HL-60/S4 (cell line): ENCODE measurements at regions not wholly inside any gene's neighbourhood (a gene's known extent, or its start where the extent isn't known, plus 50 kb on each side); places are given as distances from the start of the nearest gene placed in this dataset.
"Not testable (repeated sequence)": the region's sequence is repeated elsewhere in the genome, so short reads cannot be mapped to it uniquely, and the experiment has no call there.

Experiments
- in situ Hi-C: fragments of 300-500 bp; cut with MboI; formaldehyde crosslinking; loops from 2 replicates; pipeline ENCODE4 v1.14.3; 2022; ENCODE audit warnings: low sequenced_read_pairs

DNA sequence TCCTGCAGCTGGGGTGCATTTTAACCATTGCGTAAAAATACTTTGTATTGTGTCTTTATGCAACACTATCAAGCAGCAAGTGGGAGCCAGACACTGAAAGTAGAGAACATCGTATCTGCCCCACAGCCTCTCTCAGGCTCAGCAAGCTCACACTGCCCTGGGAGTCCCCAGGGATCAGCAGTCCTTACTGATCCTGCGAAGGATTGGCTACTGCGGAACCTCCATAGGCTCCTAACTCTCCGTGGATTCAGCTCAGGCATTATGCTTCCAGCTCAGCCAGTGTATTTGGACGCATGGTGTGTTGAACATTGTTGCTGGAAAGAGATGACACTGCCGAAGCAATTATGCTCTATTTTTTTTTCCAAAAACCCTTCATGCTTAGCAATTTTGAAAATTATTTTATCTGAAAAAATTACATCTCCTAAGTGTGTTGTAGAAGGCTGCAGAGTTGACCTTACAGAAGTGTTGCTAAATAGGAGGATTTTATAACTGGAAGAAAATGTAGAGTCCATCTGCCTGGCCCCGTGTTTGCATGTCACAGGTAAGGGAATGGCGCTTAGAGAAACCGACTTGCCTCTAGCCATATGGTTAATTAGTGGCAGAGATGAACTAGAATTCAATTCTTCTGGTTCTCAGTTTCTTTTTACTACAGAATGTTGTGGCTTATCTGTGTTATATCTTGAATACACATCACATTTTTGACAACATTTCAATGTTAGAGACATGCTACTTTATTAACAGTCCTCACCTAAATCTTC is 276.4 kb upstream of the COBL start:
- in situ Hi-C loops, result no loop called here

DNA sequence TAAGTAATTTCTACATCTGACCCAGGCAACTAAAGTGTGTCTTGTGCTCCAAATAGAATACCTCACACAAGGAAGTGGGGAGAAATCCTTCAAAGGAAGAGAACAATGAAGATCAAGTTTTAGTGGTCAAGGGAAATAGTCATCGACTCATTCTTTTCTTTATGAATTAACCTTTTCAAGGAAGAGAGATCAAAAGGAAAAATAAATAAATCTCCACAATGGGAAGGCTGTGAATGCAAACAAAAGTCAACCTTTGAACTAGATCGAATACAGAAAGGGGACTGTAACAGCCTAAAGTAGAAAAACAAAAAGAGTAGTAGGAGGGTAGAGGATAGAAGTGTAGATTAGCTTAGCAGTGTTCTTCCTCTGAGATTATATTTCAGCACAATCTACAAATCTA is 274.6 kb upstream of the COBL start:
- in situ Hi-C loops, result no loop called here

DNA sequence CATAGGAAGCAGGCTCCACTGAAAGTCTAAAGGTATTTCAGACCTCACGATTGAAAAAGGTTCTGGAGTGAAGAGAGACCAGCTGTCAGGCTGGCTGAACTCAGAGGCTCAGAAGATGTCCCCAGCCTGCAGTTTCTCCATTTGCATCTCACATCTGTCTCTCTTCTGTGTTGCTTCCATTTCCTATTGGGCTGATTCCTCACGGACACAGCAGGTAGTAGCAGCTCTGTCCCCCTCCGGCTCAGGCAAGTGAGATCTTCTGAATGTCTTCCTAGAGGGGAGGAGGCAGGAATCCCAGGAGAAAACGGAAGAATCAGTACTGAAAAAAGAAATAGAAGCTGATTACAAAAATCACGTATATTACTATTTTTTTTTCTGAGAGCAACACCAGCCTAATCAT is 274.1 kb upstream of the COBL start:
- in situ Hi-C loops, result no loop called here

DNA sequence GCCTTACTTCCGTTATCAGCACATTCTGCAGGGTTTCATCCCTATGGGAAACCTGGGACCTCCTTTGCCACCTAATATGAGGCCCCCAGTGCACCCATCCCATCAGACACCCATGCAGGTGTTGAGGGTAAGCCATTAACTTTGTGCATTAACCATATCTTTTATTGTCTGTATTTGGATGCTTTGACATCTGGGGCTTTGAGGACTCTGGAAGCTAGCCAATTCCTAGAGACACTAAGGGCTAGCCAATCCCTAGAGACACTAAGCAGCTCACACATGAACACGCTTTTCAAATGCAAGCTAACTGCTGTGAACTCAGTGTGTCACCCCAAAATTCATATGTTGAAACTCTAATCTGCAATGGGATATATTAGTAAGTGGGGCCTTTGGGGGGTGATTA is 272.5 kb upstream of the COBL start:
- in situ Hi-C loops, result no loop called here

DNA sequence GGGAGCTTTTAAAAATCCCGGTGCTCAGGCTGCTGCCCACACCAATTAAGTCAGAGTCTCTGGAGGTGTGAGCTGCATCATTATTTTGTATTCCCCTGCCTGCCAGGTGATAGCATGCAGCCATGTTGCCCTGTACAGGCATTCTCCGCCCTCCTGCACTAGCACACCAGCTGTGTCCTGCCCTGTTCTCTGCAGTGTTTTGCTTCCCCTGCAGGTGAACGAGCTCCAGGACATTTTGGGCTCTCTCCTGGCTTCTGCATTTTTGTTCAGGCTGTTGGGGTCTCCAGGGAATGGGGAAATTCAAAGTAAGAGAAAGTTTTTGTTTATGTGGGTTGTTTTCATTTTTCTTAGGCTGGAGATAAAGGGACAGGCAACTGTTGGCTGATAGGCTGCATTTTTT is 271.0 kb upstream of the COBL start:
- in situ Hi-C loops, result no loop called here

DNA sequence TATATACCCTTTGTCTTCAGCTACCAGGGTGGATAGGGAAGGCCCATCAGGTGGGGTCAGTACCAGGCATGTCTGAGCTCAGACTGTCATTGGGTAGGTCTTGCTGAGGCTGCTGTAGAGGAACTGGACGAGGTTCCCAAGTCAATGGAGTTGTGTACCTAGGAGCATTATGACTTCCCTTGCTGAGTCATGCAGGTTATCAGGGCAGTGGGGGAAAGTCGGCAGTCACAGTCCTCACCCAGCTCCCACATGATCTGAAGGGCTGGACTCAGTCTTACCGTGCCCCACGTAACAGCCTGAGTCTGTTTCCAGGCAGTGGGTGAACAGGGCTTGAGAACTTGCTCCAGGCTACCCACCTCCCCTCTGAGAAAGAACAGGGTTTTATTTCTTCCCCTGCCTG is 260.8 kb upstream of the COBL start:
- in situ Hi-C loops, result no loop called here

DNA sequence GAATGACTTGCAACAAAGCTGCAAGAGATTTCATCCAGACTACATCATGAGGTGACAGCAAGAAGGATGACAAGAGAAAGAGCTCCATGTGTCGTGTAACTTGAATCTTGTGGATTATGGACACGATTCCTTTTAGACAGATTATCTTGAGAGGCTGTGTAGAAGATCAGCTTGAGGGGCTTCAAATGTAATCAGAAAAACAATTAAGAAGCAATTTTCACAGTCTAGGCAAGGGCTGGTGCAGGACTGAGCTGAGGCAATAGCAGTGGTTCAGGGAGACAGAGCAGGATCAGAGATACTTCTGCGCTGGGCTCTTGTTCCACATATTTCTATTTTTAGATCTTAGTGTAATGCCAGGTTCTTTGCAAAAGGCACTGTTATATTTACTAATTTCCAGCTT is 253.0 kb upstream of the COBL start:
- in situ Hi-C loops, result no loop called here

DNA sequence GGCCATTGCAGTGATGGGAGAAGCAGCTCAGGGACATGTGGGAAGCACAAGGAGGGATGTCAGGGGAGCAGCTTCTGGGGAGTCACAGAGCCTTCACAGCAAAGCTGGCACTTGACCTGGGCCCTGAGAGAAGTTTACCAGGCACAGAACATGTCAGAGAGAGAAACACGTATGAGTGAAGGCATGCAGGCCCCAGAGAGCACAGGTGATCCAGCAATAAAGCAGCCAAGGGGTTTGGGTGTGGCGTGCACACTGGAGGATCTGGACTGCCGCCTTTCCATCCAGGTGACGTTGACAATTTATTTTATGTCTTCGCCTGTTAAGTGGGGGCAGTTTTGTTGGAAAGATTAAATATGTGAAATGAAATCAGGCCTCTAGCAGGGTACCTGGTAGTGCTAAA is 252.6 kb upstream of the COBL start:
- in situ Hi-C loops, result no loop called here

DNA sequence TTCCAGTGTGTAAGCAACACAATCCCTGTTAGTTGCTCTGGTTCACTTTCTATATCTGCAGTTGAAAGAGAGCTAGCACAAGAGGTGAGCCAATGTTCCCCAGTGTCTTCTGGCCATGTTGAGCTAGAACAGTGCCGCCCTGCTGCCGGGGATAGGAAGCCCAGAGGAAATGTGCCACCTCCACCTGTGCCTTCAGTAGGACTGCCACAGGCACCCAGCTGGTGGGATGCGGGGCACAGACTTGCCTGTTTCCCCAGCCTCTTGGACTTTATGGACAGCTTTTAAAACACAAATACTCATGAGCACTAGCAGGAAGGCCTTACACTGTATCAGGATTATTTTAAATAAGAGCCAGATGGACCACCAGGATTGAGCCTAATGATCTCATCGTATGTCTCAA is 234.5 kb upstream of the COBL start:
- in situ Hi-C loops, result no loop called here

DNA sequence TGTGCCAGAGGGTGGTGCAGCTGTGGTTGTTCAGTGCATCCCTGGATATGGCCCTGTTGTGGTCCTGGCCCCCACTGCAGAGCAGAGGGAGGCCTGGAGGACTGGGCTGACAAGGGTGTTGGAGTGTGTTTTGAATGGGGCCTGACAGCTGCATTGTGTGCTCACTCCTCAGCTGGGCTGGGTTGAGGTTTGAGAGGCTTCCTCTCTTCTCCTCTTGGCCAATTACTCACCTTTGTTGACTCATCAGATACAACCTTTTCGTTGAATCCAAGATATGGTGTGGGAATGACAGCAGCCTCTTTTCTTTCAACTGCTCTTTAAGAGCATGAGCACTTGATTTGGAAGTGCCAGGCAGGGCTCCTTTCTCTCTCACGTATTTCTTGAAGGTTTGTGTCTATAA is 228.5 kb upstream of the COBL start:
- in situ Hi-C loops, result no loop called here

DNA sequence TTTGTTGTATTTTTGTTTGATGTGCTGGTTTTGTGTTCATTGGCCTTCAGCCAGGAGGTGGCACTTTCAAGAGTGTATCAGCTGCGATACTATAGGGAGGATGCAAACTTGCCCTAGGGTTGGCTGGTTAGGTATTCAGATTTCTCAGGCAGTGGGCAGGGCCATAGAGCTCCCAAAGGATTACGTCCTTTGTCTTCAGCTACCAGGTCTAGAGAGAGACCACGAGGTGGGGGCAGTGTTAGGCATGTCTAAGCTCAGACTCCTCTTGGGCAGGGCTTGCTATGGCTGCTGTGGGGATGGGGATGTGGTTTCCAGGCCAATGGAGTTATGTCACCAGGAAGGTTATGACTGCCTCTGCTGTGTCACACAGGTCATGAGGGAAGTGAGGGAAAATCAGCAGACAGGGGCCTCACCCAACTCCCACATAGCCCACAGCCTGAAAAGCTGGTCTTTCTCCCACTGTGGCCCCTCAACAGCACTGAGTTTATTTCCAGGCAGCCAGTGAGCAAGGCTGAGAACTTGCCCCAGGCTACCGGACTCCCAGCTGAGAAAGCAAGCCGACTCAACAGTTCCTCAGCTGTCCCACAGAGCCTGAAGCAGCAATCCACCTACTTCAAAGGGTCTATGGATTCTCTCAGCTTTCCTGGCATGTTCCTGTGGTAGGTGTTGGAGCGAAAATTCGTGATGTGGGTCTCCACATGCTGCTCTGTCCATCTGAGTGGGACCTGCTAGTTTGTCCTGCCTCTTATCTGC is 227.4 kb upstream of the COBL start:
- in situ Hi-C loops, result no loop called here

DNA sequence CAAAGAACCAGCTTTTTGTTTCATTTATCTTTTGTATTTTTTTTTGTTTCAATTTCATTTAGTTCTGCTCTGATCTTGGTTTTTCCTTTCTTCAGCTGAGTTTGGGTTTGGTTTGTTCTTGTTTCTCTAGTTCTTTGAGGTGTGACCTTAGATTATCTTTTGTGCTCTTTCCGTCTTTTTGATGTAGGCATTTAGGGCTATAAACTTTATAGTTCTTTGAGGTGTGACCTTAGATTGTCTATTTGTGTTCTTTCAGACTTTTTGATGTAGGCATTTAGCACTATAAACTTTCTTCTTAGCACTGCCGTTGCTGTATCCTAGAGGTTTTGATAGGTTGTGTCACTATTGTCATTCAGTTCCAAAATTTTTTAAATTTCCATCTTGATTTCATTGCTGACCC is 224.3 kb upstream of the COBL start:
- in situ Hi-C loops, result not testable (repeated sequence)

DNA sequence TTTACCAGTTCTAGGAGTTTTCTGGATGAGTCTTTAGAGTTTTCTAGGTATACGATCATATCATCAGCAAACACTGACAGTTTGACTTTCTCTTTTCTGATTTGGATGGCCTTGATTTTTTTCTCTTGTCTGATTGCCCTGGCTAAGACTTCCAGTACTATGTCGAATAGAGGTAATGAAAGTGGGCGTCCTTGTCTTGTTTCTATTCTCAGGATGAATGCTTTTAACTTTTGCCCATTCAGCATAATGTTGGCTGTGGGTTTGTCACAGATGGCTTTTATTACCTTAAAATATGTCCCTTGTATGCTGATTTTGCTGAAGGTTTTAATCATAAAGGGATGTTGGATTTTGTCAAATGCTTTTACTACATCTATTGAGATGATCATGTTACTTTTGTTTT is 223.2 kb upstream of the COBL start:
- in situ Hi-C loops, result no loop called here

DNA sequence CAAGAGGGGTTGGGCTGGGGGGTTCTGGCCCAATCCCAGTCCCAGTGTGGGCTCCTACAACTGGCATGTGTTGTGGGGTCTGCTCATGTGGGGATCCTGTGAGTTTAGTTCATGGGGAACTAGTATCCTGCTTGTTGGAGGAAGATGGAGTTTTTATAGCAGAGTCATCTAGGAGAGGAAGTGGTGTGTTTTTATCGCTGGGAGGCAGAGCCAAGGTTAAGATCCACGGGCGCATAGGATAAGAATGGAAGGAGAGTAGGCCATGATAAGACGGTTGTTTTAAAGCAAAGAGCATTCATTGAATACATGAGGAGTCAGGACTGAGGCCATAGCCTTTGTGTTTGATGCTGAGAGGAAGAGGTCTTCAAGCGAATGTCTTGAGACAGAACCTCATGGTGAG is 211.6 kb upstream of the COBL start:
- in situ Hi-C loops, result no loop called here

DNA sequence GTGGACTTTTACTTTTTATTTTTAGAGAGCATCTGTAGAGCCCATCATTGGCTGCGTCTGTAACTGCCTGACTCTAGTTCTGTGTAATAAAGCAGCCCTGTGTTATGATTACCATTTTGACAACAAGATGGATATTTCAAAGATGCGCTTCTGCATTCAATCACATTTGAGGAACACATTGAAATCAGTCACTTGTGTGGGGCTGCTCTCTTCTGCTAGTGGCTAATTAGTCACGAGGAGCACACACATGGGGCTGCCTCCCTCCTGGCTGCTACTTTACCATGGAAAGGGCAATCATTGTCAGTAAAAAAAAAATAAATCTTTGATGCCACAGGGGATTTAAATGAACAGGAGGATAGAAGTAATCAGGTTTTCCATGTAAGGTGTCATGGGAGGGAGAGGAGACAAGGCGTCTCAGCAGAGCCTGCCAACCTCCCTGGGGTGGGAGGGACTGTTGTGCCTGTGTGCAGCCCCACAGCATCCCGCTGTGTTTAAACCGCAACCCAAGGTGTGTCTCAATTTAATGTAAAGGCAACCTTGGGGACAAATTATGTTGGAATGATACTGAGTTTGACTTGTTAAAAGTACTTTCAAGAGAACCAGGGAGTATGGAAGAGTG is 205.2 kb upstream of the COBL start:
- in situ Hi-C loops, result no loop called here

DNA sequence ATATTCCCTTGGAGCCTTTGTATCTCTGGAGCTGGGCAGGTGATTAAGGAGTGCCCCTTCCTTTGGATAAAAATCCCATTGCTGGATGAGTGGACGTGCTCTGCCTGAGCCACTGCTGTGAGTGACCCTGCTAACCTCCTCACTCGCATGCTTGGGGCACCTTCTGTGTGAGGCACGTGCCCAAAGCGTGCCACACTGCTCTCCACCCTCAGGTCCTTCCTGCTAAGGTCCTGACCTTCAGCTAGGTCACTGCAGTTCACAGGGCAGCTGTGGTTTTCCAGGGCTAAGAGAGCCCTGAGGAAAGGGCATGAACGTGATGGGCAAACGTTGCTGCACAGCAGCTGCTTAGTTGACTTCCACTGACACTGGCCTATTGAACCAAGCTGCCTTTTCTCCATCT is 204.4 kb upstream of the COBL start:
- in situ Hi-C loops, result no loop called here

DNA sequence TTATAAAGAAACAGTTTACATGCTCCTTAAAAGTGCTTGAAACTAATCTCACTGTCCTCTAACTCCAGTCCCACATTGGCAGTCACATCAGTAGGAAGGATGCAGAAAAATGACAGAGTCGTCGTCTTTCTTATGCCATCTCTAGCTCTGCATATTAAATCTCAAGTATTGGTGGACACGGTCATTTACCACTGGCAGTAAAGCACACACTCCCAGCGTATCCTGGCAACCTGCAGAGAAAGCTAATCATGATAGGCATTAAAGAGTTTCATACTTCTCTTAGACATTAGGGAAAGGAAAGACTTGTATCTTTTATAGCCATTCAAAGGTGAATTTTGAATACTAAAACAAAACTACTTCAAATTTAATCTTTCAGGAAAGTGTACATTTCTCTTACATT is 202.0 kb upstream of the COBL start:
- in situ Hi-C loops, result no loop called here

DNA sequence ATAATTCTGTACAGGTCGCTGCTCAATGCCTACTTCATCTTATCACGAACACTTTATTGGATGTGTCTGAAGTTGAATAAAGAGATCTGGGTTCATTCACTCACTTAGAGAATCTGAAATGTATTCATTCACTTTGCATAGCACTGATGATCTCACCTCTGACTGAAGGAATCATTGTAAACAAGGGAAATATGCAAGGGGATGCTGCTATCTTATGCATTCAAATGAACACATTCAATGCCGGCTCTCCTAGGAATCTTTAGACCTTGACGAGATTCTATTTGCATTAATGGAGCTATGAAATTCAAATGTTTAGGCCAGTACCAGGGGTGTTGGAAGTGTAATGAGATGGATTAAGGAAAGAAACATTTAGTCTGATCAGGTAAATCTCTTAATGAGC is 200.6 kb upstream of the COBL start:
- in situ Hi-C loops, result no loop called here

DNA sequence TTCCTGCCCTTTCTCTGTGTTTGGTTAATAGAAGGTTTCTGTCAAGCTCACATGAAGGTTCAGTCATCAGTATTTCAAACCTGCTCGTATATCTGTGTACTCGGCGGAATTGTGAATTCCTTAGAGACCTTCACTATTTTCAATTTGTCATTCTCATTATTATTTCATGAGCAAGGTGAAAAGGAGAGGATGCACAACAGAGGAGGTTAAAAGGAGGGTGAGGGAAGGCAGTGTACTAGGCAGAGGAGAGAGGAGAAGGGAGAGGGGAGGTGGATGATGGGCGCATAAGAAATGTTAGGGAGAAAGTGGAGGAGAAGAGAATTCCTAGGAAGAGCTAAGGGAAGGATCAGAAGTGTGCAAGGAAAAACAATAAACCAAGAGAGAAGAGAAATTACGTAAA is 185.0 kb upstream of the COBL start:
- in situ Hi-C loops, result no loop called here

DNA sequence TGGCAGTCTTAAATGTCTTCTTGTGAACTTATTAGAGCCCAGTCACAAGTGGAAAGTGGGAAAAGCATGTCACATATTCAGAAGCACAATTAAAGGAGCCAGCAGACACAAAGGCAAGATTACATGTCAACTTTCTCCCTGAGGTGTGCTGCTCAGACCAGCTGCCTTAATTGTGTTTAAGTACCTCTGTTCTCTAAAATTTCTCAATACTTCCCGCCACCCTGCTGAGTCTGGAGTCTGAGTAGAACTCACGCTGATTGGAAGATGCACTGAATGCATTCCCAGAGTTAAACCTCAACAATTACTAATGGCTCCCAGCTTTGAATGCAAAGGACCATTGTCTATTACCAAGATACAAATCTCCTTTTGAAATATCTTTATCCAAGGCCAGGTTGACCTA is 166.4 kb upstream of the COBL start:
- in situ Hi-C loops, result no loop called here

DNA sequence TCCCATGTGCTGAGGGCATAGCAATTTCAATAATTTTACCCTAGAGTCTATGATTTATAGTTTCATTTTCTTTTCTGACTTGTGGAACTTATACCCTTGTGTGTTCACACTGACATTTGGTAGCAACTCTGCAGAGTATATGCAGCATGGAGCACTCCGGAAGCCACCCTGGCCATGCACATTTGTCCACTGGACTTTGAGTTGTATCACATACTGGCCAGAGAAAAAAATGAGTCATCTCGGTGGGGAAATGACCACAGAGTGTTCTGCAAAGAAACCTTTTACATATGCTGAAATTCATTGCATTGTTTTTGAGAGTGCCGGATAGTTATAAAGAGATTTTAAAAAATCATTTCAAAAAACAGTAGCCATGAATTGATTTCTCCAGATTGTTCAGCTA is 164.8 kb upstream of the COBL start:
- in situ Hi-C loops, result no loop called here

DNA sequence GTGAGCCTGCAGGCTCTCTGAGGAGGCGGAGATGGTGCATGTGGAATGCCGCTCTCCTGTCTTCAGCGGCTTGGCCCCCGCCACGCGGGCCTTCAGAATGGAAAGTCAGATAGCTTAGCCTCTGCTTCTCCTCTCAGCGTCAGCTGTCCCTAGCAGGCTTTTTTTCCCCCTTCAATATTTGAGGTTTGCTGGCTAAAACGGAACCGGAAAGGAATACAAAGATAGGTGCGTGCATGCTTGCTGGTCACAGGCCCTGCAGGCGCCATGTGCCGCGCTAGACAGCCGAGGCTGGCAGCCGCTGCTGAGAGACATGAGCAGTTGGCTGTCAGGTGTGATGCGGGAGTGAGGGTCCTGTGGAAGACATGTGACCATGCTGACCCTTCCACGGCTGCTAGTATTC is 161.2 kb upstream of the COBL start:
- in situ Hi-C loops, result no loop called here
